Omental fat pad (tissue), 3 donors: ENCODE measurements at regions not wholly inside any gene's neighbourhood (a gene's known extent, or its start where the extent isn't known, plus 50 kb on each side); places are given as distances from the start of the nearest gene placed in this dataset.
"Not testable (repeated sequence)": the region's sequence is repeated elsewhere in the genome, so short reads cannot be mapped to it uniquely, and the experiment has no call there.

Experiments used
- ATAC-seq: fragments of 150-250 bp; one replicate; pipeline ENCODE4 v1.9.1; 2016; ENCODE audit warnings: mild to moderate bottlenecking, moderate library complexity; ENCODE audit not compliant: low FRiP score
- DNase-seq: peaks from one replicate; pipeline ENCODE4 v3.0.0-alpha.2; 2019; ENCODE audit warnings: low spot score
- CTCF ChIP-seq, 3 donors: fragments of 450-650 bp; IDR thresholded peaks; one replicate each; pipeline ENCODE4 v1.5.1; 2016 to 2017; ENCODE audit warnings: antibody characterized with exemption in 3 of 3, mild to moderate bottlenecking in 3 of 3, moderate library complexity in 2 of 3

- ATAC-seq (no peak), DNase-seq (no peak)
- no peak for TF ChIP-seq CTCF (IDR thresholded peaks at IDR 0.05)
Measured at GRCh38 chr1:99374109-99374508, 109.8 kb downstream of the PLPPR4 start.

- DNase-seq, ATAC-seq: not testable (repeated sequence)
Measured at GRCh38 chr1:99374693-99375092, 110.4 kb downstream of the PLPPR4 start.

DNA sequence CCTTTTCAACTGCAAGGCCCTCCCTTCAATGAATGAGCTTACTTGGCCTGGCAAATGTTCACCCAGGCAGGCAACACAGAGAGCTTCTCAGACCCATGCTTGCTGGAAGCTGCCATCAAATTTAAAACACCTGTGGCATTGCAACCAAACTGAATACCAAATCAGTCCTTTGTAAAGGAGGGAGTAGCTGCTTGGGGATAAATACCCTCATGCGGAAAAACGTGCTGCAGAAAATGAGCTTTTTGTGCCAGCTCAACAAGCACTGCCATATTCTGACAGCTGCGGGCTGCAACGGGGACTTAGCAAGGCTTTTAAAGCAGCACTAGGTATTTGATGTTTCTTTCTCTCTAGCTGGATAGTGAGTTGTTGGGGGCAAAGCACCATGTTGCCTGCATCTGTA lies 119.7 kb downstream of the PLPPR4 start:
- no peak for TF ChIP-seq CTCF (IDR thresholded peaks at IDR 0.05)
- ATAC-seq: no peak
- no peak for DNase-seq

GRCh38 chr1:99385852-99386251 lies 121.6 kb downstream of the PLPPR4 start:
- DNase-seq (no peak), ATAC-seq (no peak)
- no peak for TF ChIP-seq CTCF (IDR thresholded peaks at IDR 0.05)

- DNase-seq (no peak), ATAC-seq (no peak)
Measured at GRCh38 chr1:99396389-99396788, 132.1 kb downstream of the PLPPR4 start.

GRCh38 chr1:99397029-99397428 lies 132.7 kb downstream of the PLPPR4 start:
- no peak for TF ChIP-seq CTCF (IDR thresholded peaks at IDR 0.05)
- DNase-seq (no peak), ATAC-seq (no peak)

More at GRCh38 chr1:99396389-99396788, 132.1 kb downstream of the PLPPR4 start:
- no peak for TF ChIP-seq CTCF (IDR thresholded peaks at IDR 0.05)

DNA sequence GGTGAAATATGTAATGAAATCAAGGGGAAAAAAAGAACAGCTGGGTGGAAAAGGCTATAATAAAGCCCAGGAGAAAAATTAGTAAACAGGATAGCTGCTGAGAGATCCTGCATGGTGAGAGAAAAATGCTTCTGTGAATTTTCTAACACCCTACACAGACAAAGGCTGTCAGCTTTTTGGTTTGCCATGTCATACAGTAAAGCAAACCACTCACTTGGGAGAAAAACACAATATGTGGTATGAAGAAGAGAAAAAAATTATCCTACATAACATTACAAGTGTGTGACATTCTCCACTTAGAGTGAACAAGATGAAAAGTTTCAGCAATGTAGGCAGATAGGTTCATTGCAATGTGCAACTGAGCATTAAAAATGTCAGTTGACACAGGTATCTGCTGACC lies 133.6 kb downstream of the PLPPR4 start:
- ATAC-seq (no peak), DNase-seq (no peak)
- no peak for TF ChIP-seq CTCF (IDR thresholded peaks at IDR 0.05)

GRCh38 chr1:99401556-99401955 lies 137.3 kb downstream of the PLPPR4 start:
- not testable (repeated sequence) for ATAC-seq, DNase-seq

DNA sequence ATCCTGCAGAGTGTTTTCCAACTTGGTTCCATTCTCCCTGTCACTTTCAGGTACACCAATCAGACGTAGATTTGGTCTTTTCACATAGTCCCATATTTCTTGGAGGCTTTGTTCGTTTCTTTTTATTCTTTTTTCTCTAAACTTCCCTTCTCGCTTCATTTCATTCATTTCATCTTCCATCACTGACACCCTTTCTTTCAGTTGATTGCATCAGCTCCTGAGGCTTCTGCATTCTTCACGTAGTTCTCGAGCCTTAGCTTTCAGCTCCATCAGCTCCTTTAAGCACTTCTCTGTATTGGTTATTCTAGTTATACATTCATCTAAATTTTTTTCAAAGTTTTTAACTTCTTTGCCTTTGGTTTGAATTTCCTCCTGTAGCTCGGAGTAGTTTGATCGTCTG lies 140.1 kb downstream of the PLPPR4 start:
- not testable (repeated sequence) for ATAC-seq, DNase-seq

DNA sequence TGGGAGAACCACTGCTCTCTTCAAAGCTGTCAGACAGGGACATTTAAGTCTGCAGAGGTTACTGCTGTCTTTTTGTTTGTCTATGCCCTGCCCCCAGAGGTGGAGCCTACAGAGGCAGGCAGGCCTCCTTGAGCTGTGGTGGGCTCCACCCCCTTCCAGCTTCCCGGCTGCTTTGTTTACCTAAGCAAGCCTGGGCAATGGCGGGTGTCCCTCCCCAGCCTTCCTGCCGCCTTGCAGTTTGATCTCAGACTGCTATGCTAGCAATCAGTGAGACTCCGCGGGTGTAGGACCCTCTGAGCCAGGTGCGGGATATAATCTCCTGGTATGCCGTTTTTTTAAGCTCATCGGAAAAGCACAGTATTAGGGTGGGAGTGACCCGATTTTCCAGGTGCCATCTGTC lies 141.0 kb downstream of the PLPPR4 start:
- DNase-seq, ATAC-seq: not testable (repeated sequence)
